Vagina (tissue), 2 donors: ENCODE measurements at regions not wholly inside any gene's neighbourhood (a gene's known extent, or its start where the extent isn't known, plus 50 kb on each side); places are given as distances from the start of the nearest gene placed in this dataset.
"Not testable (repeated sequence)": the region's sequence is repeated elsewhere in the genome, so short reads cannot be mapped to it uniquely, and the experiment has no call there.

ENCODE experiments used
- DNase-seq, 2 donors: peaks; one replicate each; pipeline ENCODE4 v3.0.0-alpha.2; 2017; ENCODE audit errors: extremely low spot score in 2 of 2
- H3K27ac ChIP-seq: fragments of 200-600 bp; sonication (generic); one replicate; pipeline ENCODE4 v1.5.1; 2019
- H3K27me3 ChIP-seq: fragments of 200-600 bp; sonication (generic); one replicate; pipeline ENCODE4 v1.5.1; 2019
- H3K36me3 ChIP-seq, 2 donors: fragments of 200-600 bp; sonication (generic); one replicate each; pipeline ENCODE4 v1.5.1; 2017 to 2019
- H3K4me1 ChIP-seq: fragments of 200-600 bp; sonication (generic); one replicate; pipeline ENCODE4 v1.5.1; 2019
- H3K4me3 ChIP-seq, 2 donors: fragments of 200-600 bp; sonication (generic); 1 replicate in 1 of 2; 2 replicates in 1 of 2; pipeline ENCODE4 v1.5.1; 2016 to 2019
- H3K9me3 ChIP-seq: fragments of 200-600 bp; sonication (generic); one replicate; pipeline ENCODE4 v1.5.1; 2019
- CTCF ChIP-seq, 3 experiments: fragments of 450-650 bp in 2 of 3; fragments of 200-600 bp in 1 of 3; sonication (generic) in 1 of 3; IDR thresholded peaks; one replicate each; pipeline ENCODE4 v1.5.1; 2017 to 2019; ENCODE audit warnings: antibody characterized with exemption in 3 of 3, mild to moderate bottlenecking in 2 of 3, moderate library complexity in 2 of 3
- POLR2A ChIP-seq, 2 donors: fragments of 450-650 bp; IDR thresholded peaks; one replicate each; pipeline ENCODE4 v1.6.1; 2017; ENCODE audit warnings: antibody characterized with exemption in 2 of 2, mild to moderate bottlenecking in 2 of 2, moderate library complexity in 2 of 2
- POLR2AphosphoS5 ChIP-seq, 2 donors: sonication (generic); formaldehyde crosslinking; IDR thresholded peaks; one replicate each; pipeline ENCODE4 v1.9.0; 2017; ENCODE audit warnings: antibody characterized with exemption in 2 of 2, mild to moderate bottlenecking in 2 of 2, low read depth in 1 of 2; ENCODE audit not compliant: insufficient read depth in 1 of 2
- intact Hi-C: fragments of 100-400 bp; cut with DNase I; formaldehyde crosslinking; loops from one replicate; pipeline ENCODE4 v1.15.1; 2023

GRCh38 chr12:59444932-59445331 is 150.9 kb upstream of the SLC16A7 start:
- intact Hi-C loops = no loop called here
- H3K27ac ChIP-seq = no peak overlapping the region
- no peak for TF ChIP-seq POLR2A (IDR thresholded peaks at IDR 0.05)
- TF ChIP-seq POLR2AphosphoS5 (IDR thresholded peaks at IDR 0.05; ENCODE audit: insufficient read depth in 1 of 2, low read depth in 1 of 2) = no peak
- no peak for TF ChIP-seq CTCF (IDR thresholded peaks at IDR 0.05)
- no peaks in the 10 kb centered on the region for H3K36me3 ChIP-seq
- H3K9me3 ChIP-seq = no peaks in the 10 kb centered on the region
- no peaks in the 10 kb centered on the region for H3K27me3 ChIP-seq
- no peak for DNase-seq
- no peaks in the 10 kb centered on the region for H3K4me1 ChIP-seq
- no peak overlapping the region for H3K4me3 ChIP-seq

- intact Hi-C loops = no loop called here
- DNase-seq = no peak
- Histone ChIP-seq H3K4me1 (no peaks in the 10 kb centered on the region), H3K27ac (no peak overlapping the region), H3K36me3 (no peaks in the 10 kb centered on the region), H3K27me3 (no peaks in the 10 kb centered on the region), H3K9me3 (no peaks in the 10 kb centered on the region), H3K4me3 (no peak overlapping the region)
- TF ChIP-seq CTCF (IDR thresholded peaks at IDR 0.05) (no peak), POLR2AphosphoS5 (IDR thresholded peaks at IDR 0.05; ENCODE audit: insufficient read depth in 1 of 2, low read depth in 1 of 2) (no peak), POLR2A (IDR thresholded peaks at IDR 0.05) (no peak)
These were observed 163.8 kb upstream of the SLC16A7 start for GRCh38 chr12:59432057-59432456.

- Histone ChIP-seq H3K4me3 (no peak overlapping the region), H3K4me1 (no peaks in the 10 kb centered on the region), H3K27me3 (no peaks in the 10 kb centered on the region), H3K9me3 (no peaks in the 10 kb centered on the region), H3K27ac (no peak overlapping the region), H3K36me3 (no peaks in the 10 kb centered on the region)
- intact Hi-C loops = no loop called here
- no peak for TF ChIP-seq POLR2AphosphoS5 (IDR thresholded peaks at IDR 0.05; ENCODE audit: insufficient read depth in 1 of 2, low read depth in 1 of 2)
- no peak for TF ChIP-seq CTCF (IDR thresholded peaks at IDR 0.05)
- TF ChIP-seq POLR2A (IDR thresholded peaks at IDR 0.05) = no peak
- no peak for DNase-seq
These were observed 164.6 kb upstream of the SLC16A7 start for GRCh38 chr12:59431266-59431665.

GRCh38 chr12:59429766-59430165 is 166.1 kb upstream of the SLC16A7 start:
- intact Hi-C loops = no loop called here
- no peak for DNase-seq
- no peak for TF ChIP-seq CTCF (IDR thresholded peaks at IDR 0.05)
- no peak for TF ChIP-seq POLR2AphosphoS5 (IDR thresholded peaks at IDR 0.05; ENCODE audit: insufficient read depth in 1 of 2, low read depth in 1 of 2)
- TF ChIP-seq POLR2A (IDR thresholded peaks at IDR 0.05) = no peak

GRCh38 chr12:59425798-59426197 is 170.0 kb upstream of the SLC16A7 start:
- no peaks in the 10 kb centered on the region for H3K36me3 ChIP-seq
- H3K9me3 ChIP-seq = no peaks in the 10 kb centered on the region
- no peak for DNase-seq
- no peak overlapping the region for H3K27ac ChIP-seq
- TF ChIP-seq POLR2A (IDR thresholded peaks at IDR 0.05) = no peak
- no peak for TF ChIP-seq POLR2AphosphoS5 (IDR thresholded peaks at IDR 0.05; ENCODE audit: insufficient read depth in 1 of 2, low read depth in 1 of 2)
- no peak for TF ChIP-seq CTCF (IDR thresholded peaks at IDR 0.05)
- no peak overlapping the region for H3K4me3 ChIP-seq
- no peaks in the 10 kb centered on the region for H3K27me3 ChIP-seq
- intact Hi-C loops = no loop called here
- no peaks in the 10 kb centered on the region for H3K4me1 ChIP-seq

More at GRCh38 chr12:59429766-59430165, 166.1 kb upstream of the SLC16A7 start:
- no peak overlapping the region for H3K4me3 ChIP-seq
- H3K9me3 ChIP-seq = no peaks in the 10 kb centered on the region
- H3K27me3 ChIP-seq = no peaks in the 10 kb centered on the region
- no peaks in the 10 kb centered on the region for H3K36me3 ChIP-seq
- no peak overlapping the region for H3K27ac ChIP-seq
- no peaks in the 10 kb centered on the region for H3K4me1 ChIP-seq

- H3K27ac ChIP-seq, intact Hi-C loops, DNase-seq, H3K9me3 ChIP-seq, H3K4me1 ChIP-seq, H3K36me3 ChIP-seq, H3K4me3 ChIP-seq, H3K27me3 ChIP-seq: not testable (repeated sequence)
These were observed 171.2 kb upstream of the SLC16A7 start for GRCh38 chr12:59424666-59425065.
